ENCODE measurements at regions not wholly inside any gene's neighbourhood (a gene's known extent, or its start where the extent isn't known, plus 50 kb on each side); places are given as distances from the start of the nearest gene placed in this dataset.
"Not testable (repeated sequence)": the region's sequence is repeated elsewhere in the genome, so short reads cannot be mapped to it uniquely, and the experiment has no call there.

- no peak for DNase-seq (ENCODE audit: low read depth in 1 of 2, low spot score in 1 of 2)
Measured at GRCh38 chr12:97711392-97711791, 248.8 kb downstream of the RMST start.

- no peak for DNase-seq (ENCODE audit: low read depth in 1 of 2, low spot score in 1 of 2)
Measured at GRCh38 chr12:97713270-97713669, 250.7 kb downstream of the RMST start.

- DNase-seq (ENCODE audit: low read depth in 1 of 2, low spot score in 1 of 2) = no peak
Measured at GRCh38 chr12:97714107-97714563, 251.5 kb downstream of the RMST start.

- no peak for DNase-seq (ENCODE audit: low read depth in 1 of 2, low spot score in 1 of 2)
Measured at GRCh38 chr12:97716356-97716755, 253.8 kb downstream of the RMST start.

- not testable (repeated sequence) for DNase-seq (ENCODE audit: low read depth in 1 of 2, low spot score in 1 of 2)
Measured at GRCh38 chr12:97723801-97724200, 261.2 kb downstream of the RMST start.

- DNase-seq (ENCODE audit: low read depth in 1 of 2, low spot score in 1 of 2) = no peak
Measured at GRCh38 chr12:97745406-97746101, 282.9 kb downstream of the RMST start.

GRCh38 chr12:97748298-97748697, 285.7 kb downstream of the RMST start:
- no peak for DNase-seq (ENCODE audit: low read depth in 1 of 2, low spot score in 1 of 2)

- no peak for DNase-seq (ENCODE audit: low read depth in 1 of 2, low spot score in 1 of 2)
Measured at GRCh38 chr12:97751704-97752103, 289.1 kb downstream of the RMST start.

- no peak for DNase-seq (ENCODE audit: low read depth in 1 of 2, low spot score in 1 of 2)
Measured at GRCh38 chr12:97752129-97752528, 289.5 kb downstream of the RMST start.

- DNase-seq (ENCODE audit: low read depth in 1 of 2, low spot score in 1 of 2) = no peak
Measured at GRCh38 chr12:97753332-97753731, 290.7 kb downstream of the RMST start.

GRCh38 chr12:97754306-97754705, 291.7 kb downstream of the RMST start:
- no peak for DNase-seq (ENCODE audit: low read depth in 1 of 2, low spot score in 1 of 2)

- no peak for DNase-seq (ENCODE audit: low read depth in 1 of 2, low spot score in 1 of 2)
Measured at GRCh38 chr12:97756066-97756666, 293.6 kb downstream of the RMST start.

GRCh38 chr12:97756741-97757140, 294.1 kb downstream of the RMST start:
- DNase-seq (ENCODE audit: low read depth in 1 of 2, low spot score in 1 of 2) = no peak

- DNase-seq (ENCODE audit: low read depth in 1 of 2, low spot score in 1 of 2) = no peak
Measured at GRCh38 chr12:97757481-97758193, 295.0 kb downstream of the RMST start.

GRCh38 chr12:97758194-97758501, 295.5 kb downstream of the RMST start:
- no peak for DNase-seq (ENCODE audit: low read depth in 1 of 2, low spot score in 1 of 2)

GRCh38 chr12:97758586-97758985, 296.0 kb downstream of the RMST start:
- no peak for DNase-seq (ENCODE audit: low read depth in 1 of 2, low spot score in 1 of 2)

GRCh38 chr12:97760601-97761000, 298.0 kb downstream of the RMST start:
- no peak for DNase-seq (ENCODE audit: low read depth in 1 of 2, low spot score in 1 of 2)

GRCh38 chr12:97763113-97763512, 300.5 kb downstream of the RMST start:
- DNase-seq (ENCODE audit: low read depth in 1 of 2, low spot score in 1 of 2) = no peak

GRCh38 chr12:97764700-97765099, 302.1 kb downstream of the RMST start:
- DNase-seq (ENCODE audit: low read depth in 1 of 2, low spot score in 1 of 2) = no peak

GRCh38 chr12:97767347-97767746, 304.7 kb downstream of the RMST start:
- no peak for DNase-seq (ENCODE audit: low read depth in 1 of 2, low spot score in 1 of 2)

GRCh38 chr12:97778111-97778510, 315.5 kb downstream of the RMST start:
- no peak for DNase-seq (ENCODE audit: low read depth in 1 of 2, low spot score in 1 of 2)

- DNase-seq (ENCODE audit: low read depth in 1 of 2, low spot score in 1 of 2) = no peak
Measured at GRCh38 chr12:97781342-97781741, 318.7 kb downstream of the RMST start.

All from stimulated activated CD4-positive, alpha-beta T cell treated with anti-CD3 and anti-CD28 coated beads, Interleukin-15, amount 100 ng/mL, for 1 hour (primary cell).